Left lung (tissue), 4 donors: ENCODE measurements at regions not wholly inside any gene's neighbourhood (a gene's known extent, or its start where the extent isn't known, plus 50 kb on each side); places are given as distances from the start of the nearest gene placed in this dataset.

ENCODE experiments used
- ATAC-seq: fragments of 200-7000 bp; cut with Tn5 transposase; one replicate; pipeline ENCODE4 v1.9.1; 2020; ENCODE audit warnings: moderate library complexity
- DNase-seq, 4 donors: peaks; one replicate each; pipeline ENCODE4 v3.0.0-alpha.2; 2013 to 2020
- H3K27ac ChIP-seq, 2 donors: fragments of 200-600 bp; sonication (generic) in 1 of 2; one replicate each; pipeline versions ENCODE4 v1.5.0 to v1.8.0; 2020 to 2021
- H3K27me3 ChIP-seq, 2 donors: fragments of 200-600 bp; sonication (generic) in 1 of 2; one replicate each; pipeline versions ENCODE4 v1.5.0 to v1.8.0; 2020 to 2021
- H3K36me3 ChIP-seq, 2 donors: fragments of 200-600 bp; sonication (generic) in 1 of 2; one replicate each; pipeline versions ENCODE4 v1.5.0 to v1.8.0; 2020 to 2021
- H3K4me1 ChIP-seq, 2 donors: fragments of 200-600 bp; one replicate each; pipeline ENCODE4 v1.8.0; 2021
- H3K4me3 ChIP-seq, 2 donors: fragments of 200-600 bp; sonication (generic) in 1 of 2; one replicate each; pipeline versions ENCODE4 v1.5.0 to v1.8.0; 2020 to 2021; ENCODE audit warnings: mild to moderate bottlenecking in 1 of 2
- H3K9me3 ChIP-seq, 2 donors: fragments of 200-600 bp; sonication (generic) in 1 of 2; one replicate each; pipeline versions ENCODE4 v1.5.0 to v1.8.0; 2020 to 2021
- CTCF ChIP-seq, 2 donors: fragments of 200-600 bp; sonication (generic) in 1 of 2; IDR thresholded peaks; one replicate each; pipeline versions ENCODE4 v1.5.0 to v1.8.0; 2021; ENCODE audit warnings: antibody characterized with exemption in 2 of 2
- intact Hi-C, 2 donors: fragments of 100-400 bp; cut with DNase I; formaldehyde crosslinking; loops; one replicate each; pipeline versions ENCODE4 v1.11.2 to v1.14.2; 2022
- donor health status: DM: no; HTN: yes; CAD: no.
- donor health status: DM: no; HTN: no; CAD: no.

- no peaks in the 10 kb centered on the region for H3K4me1 ChIP-seq
- peak overlapping the region in 1 of 2 donors; percentile 30 for H3K27ac ChIP-seq
- H3K9me3 ChIP-seq: no peaks in the 10 kb centered on the region
- H3K27me3 ChIP-seq: no peaks in the 10 kb centered on the region
- TF ChIP-seq CTCF (IDR thresholded peaks at IDR 0.05): no peak
- ATAC-seq (no peak), DNase-seq (no peak)
- no peaks in the 10 kb centered on the region for H3K36me3 ChIP-seq
- no peak overlapping the region for H3K4me3 ChIP-seq
- intact Hi-C loops: no loop called here
These were observed 100.6 kb upstream of the CDK1 start for GRCh38 chr10:60677531-60678129.

GRCh38 chr10:60675236-60675635 lies 103.0 kb upstream of the CDK1 start:
- intact Hi-C loops: no loop called here
- DNase-seq (no peak), ATAC-seq (no peak)
- no peak overlapping the region for H3K4me3 ChIP-seq
- TF ChIP-seq CTCF (IDR thresholded peaks at IDR 0.05): no peak
- H3K27me3 ChIP-seq: no peaks in the 10 kb centered on the region
- H3K36me3 ChIP-seq: no peaks in the 10 kb centered on the region
- no peak overlapping the region for H3K27ac ChIP-seq
- H3K4me1 ChIP-seq: no peaks in the 10 kb centered on the region
- H3K9me3 ChIP-seq: peaks cover 0 to 8% of the 10 kb centered on the region in 2 donors

GRCh38 chr10:60669501-60669900 lies 108.8 kb upstream of the CDK1 start:
- DNase-seq (no peak), ATAC-seq (no peak)
- peaks cover 0 to 8% of the 10 kb centered on the region in 2 donors for H3K9me3 ChIP-seq
- no peak overlapping the region for H3K4me3 ChIP-seq
- H3K27me3 ChIP-seq: no peaks in the 10 kb centered on the region
- TF ChIP-seq CTCF (IDR thresholded peaks at IDR 0.05): no peak
- peaks cover 0 to 19% of the 10 kb centered on the region in 2 donors for H3K4me1 ChIP-seq
- no peaks in the 10 kb centered on the region for H3K36me3 ChIP-seq
- H3K27ac ChIP-seq: no peak overlapping the region
- intact Hi-C loops: no loop called here

- Histone ChIP-seq H3K27me3 (no peaks in the 10 kb centered on the region), H3K27ac (peak overlapping the region in 1 of 2 donors; percentile 31), H3K4me1 (peaks cover 0 to 32% of the 10 kb centered on the region in 2 donors), H3K9me3 (no peaks in the 10 kb centered on the region), H3K36me3 (no peaks in the 10 kb centered on the region), H3K4me3 (no peak overlapping the region)
- intact Hi-C loops: no loop called here
- DNase-seq (peak in 3 of 4 donors; percentile 42 to 82 (median 43)), ATAC-seq (peak; percentile 73)
- TF ChIP-seq CTCF (IDR thresholded peaks at IDR 0.05): no peak
These were observed 112.1 kb upstream of the CDK1 start for GRCh38 chr10:60666221-60666620.

GRCh38 chr10:60664859-60665258 lies 113.4 kb upstream of the CDK1 start:
- no peaks in the 10 kb centered on the region for H3K27me3 ChIP-seq
- intact Hi-C loops: no loop called here
- no peak for DNase-seq
- H3K4me3 ChIP-seq: no peak overlapping the region
- TF ChIP-seq CTCF (IDR thresholded peaks at IDR 0.05): no peak
- H3K36me3 ChIP-seq: no peaks in the 10 kb centered on the region
- ATAC-seq: no peak
- no peaks in the 10 kb centered on the region for H3K9me3 ChIP-seq
- no peak overlapping the region for H3K27ac ChIP-seq
- H3K4me1 ChIP-seq: peaks cover 0 to 32% of the 10 kb centered on the region in 2 donors
